H1 (cell line): ENCODE measurements at regions not wholly inside any gene's neighbourhood (a gene's known extent, or its start where the extent isn't known, plus 50 kb on each side); places are given as distances from the start of the nearest gene placed in this dataset.

Experiments used
- CTCF ChIA-PET: fragments of 300-600 bp; sonication (Branson Sonifier 250); formaldehyde crosslinking; loops from one replicate; lab custom pipeline; 2021; ENCODE audit not compliant: partially characterized antibody; lab: Charles Lee
- POLR2A ChIA-PET: fragments of 300-600 bp; sonication (Branson Sonifier 250); formaldehyde crosslinking; loops from one replicate; lab custom pipeline; 2021; ENCODE audit warnings: inconsistent platforms; ENCODE audit not compliant: partially characterized antibody; lab: Charles Lee
- DNase-seq, 2 experiments: peaks; one replicate each; pipeline versions ENCODE4 v3.0.0 to v3.0.0-alpha.2; 2010 to 2022; ENCODE audit warnings: low spot score in 2 of 2, low read depth in 1 of 2, mixed read lengths in 1 of 2
- FAIRE-seq: peaks from 2 replicates; lab custom pipeline; 2011; peaks lifted over from hg19 to GRCh38; lab: Jason Lieb, UNC
- H2AFZ ChIP-seq: 2 replicates; pipeline ENCODE4 v1.8.1; 2012; ENCODE audit warnings: low read length, inconsistent platforms
- H2AK5ac ChIP-seq: 2 replicates; pipeline ENCODE4 v1.6.1; 2013; ENCODE audit warnings: low read depth, low read length
- H2BK120ac ChIP-seq: replicated peaks from 2 replicates; pipeline ENCODE3; 2013; ENCODE audit warnings: low read depth, low read length, inconsistent platforms
- H2BK12ac ChIP-seq: 2 replicates; pipeline ENCODE4 v1.6.1; 2013; ENCODE audit warnings: low read depth, low read length
- H2BK15ac ChIP-seq: 2 replicates; pipeline ENCODE4 v1.6.1; 2013; ENCODE audit warnings: low read length
- H2BK20ac ChIP-seq: 2 replicates; pipeline ENCODE4 v1.6.1; 2013; ENCODE audit warnings: low read length
- H2BK5ac ChIP-seq: 2 replicates; pipeline ENCODE4 v1.6.1; 2013; ENCODE audit warnings: low read depth, low read length
- H3K14ac ChIP-seq: 2 replicates; pipeline ENCODE4 v1.6.1; 2013; ENCODE audit warnings: inconsistent platforms; ENCODE audit not compliant: insufficient read length
- H3K18ac ChIP-seq: 2 replicates; pipeline ENCODE4 v1.6.1; 2013; ENCODE audit warnings: low read length; ENCODE audit errors: extremely low read depth
- H3K23ac ChIP-seq: 2 replicates; pipeline ENCODE4 v1.6.1; 2013; ENCODE audit warnings: inconsistent platforms; ENCODE audit not compliant: insufficient read length
- H3K23me2 ChIP-seq: 2 replicates; pipeline ENCODE4 v1.6.1; 2013; ENCODE audit warnings: low read depth, low read length
- H3K27ac ChIP-seq: 2 replicates; pipeline ENCODE4 v1.6.1; 2011; ENCODE audit warnings: low read depth, low read length, inconsistent platforms
- H3K27me3 ChIP-seq, 4 experiments: replicated peaks in 1 of 4; 1 replicate in 1 of 4; 2 replicates in 3 of 4; pipeline versions ENCODE4 v1.6.1 to v1.8.1; 2011 to 2013; ENCODE audit warnings: low read length in 3 of 4, mild to moderate bottlenecking in 3 of 4, inconsistent platforms in 2 of 4, mixed read lengths in 2 of 4, moderate library complexity in 1 of 4; ENCODE audit not compliant: control insufficient read depth in 3 of 4, insufficient read depth in 3 of 4; ENCODE audit errors: extremely low read depth in 1 of 4
- H3K36me3 ChIP-seq, 4 experiments: 2 replicates each; pipeline versions ENCODE4 v1.6.1 to v1.8.1; 2011 to 2013; ENCODE audit warnings: mild to moderate bottlenecking in 4 of 4, low read length in 3 of 4, moderate library complexity in 2 of 4, control low read depth in 1 of 4, inconsistent platforms in 1 of 4; ENCODE audit not compliant: insufficient read depth in 4 of 4, control insufficient read depth in 2 of 4
- H3K4ac ChIP-seq: replicated peaks from 2 replicates; pipeline ENCODE3; 2013; ENCODE audit warnings: low read length, low read depth, mixed read lengths, inconsistent platforms; ENCODE audit not compliant: insufficient read length
- H3K4me1 ChIP-seq, 4 experiments: replicated peaks in 1 of 4; 1 replicate in 1 of 4; 2 replicates in 3 of 4; pipeline versions ENCODE4 v1.6.1 to v1.8.1; 2011 to 2013; ENCODE audit warnings: low read length in 3 of 4, inconsistent platforms in 2 of 4, mixed read lengths in 1 of 4; ENCODE audit not compliant: insufficient read depth in 4 of 4, control insufficient read depth in 3 of 4
- H3K4me2 ChIP-seq, 2 experiments: 2 replicates each; pipeline versions ENCODE4 v1.6.1 to v1.8.1; 2011 to 2013; ENCODE audit warnings: low read depth in 2 of 2, low read length in 2 of 2, control low read depth in 1 of 2, inconsistent platforms in 1 of 2, mild to moderate bottlenecking in 1 of 2; ENCODE audit not compliant: insufficient read depth in 1 of 2
- H3K4me3 ChIP-seq, 4 experiments: fragments of 200-600, 300-600 bp in 1 of 4; sonication (generic), shearing (Covaris generic), sonication (Bioruptor Twin) in 1 of 4; 2 replicates each; pipeline versions ENCODE4 v1.5.1 to v1.8.1; 2011 to 2016; ENCODE audit warnings: low read length in 4 of 4, low read depth in 3 of 4, control low read depth in 2 of 4, inconsistent platforms in 2 of 4, mild to moderate bottlenecking in 2 of 4, mixed read lengths in 1 of 4, moderate library complexity in 1 of 4; ENCODE audit not compliant: insufficient read depth in 2 of 4; ENCODE audit errors: extremely low read depth in 1 of 4
- H3K56ac ChIP-seq: replicated peaks from 2 replicates; pipeline ENCODE3; 2013; ENCODE audit warnings: low read depth, mild to moderate bottlenecking, mixed read lengths, low read length, inconsistent platforms; ENCODE audit not compliant: insufficient read length
- H3K79me1 ChIP-seq: 2 replicates; pipeline ENCODE4 v1.6.1; 2013; ENCODE audit warnings: low read depth, low read length, control low read depth
- H3K79me2 ChIP-seq, 2 experiments: 2 replicates each; pipeline versions ENCODE4 v1.6.1 to v1.8.1; 2012 to 2013; ENCODE audit warnings: low read length in 2 of 2, mild to moderate bottlenecking in 2 of 2, inconsistent platforms in 1 of 2; ENCODE audit not compliant: insufficient read depth in 2 of 2, control insufficient read depth in 1 of 2
- H3K9ac ChIP-seq, 4 experiments: replicated peaks in 1 of 4; 1 replicate in 1 of 4; 2 replicates in 3 of 4; pipeline versions ENCODE4 v1.6.1 to v1.8.1; 2011 to 2013; ENCODE audit warnings: low read depth in 3 of 4, low read length in 3 of 4, control low read depth in 2 of 4, mild to moderate bottlenecking in 2 of 4, moderate library complexity in 2 of 4, inconsistent platforms in 1 of 4; ENCODE audit errors: extremely low read depth in 1 of 4
- H3K9me3 ChIP-seq, 2 experiments: 2 replicates each; pipeline versions ENCODE4 v1.6.1 to v1.8.1; 2012 to 2013; ENCODE audit warnings: mild to moderate bottlenecking in 2 of 2, moderate library complexity in 2 of 2, control low read depth in 1 of 2, inconsistent platforms in 1 of 2, low read depth in 1 of 2, low read length in 1 of 2, mixed read lengths in 1 of 2; ENCODE audit not compliant: insufficient read depth in 2 of 2
- H4K20me1 ChIP-seq, 2 experiments: replicated peaks in 1 of 2; 2 replicates each; pipeline versions ENCODE3 to v1.8.1; 2011 to 2013; ENCODE audit warnings: inconsistent platforms in 2 of 2, low read length in 2 of 2, mild to moderate bottlenecking in 1 of 2; ENCODE audit not compliant: insufficient read depth in 2 of 2, control insufficient read depth in 1 of 2
- H4K5ac ChIP-seq: 2 replicates; pipeline ENCODE4 v1.6.1; 2013; ENCODE audit warnings: low read length, low read depth, mixed read lengths, inconsistent platforms; ENCODE audit not compliant: insufficient read length
- H4K8ac ChIP-seq: 2 replicates; pipeline ENCODE4 v1.8.0; 2013; ENCODE audit warnings: mild to moderate bottlenecking, moderate library complexity, low read length, inconsistent platforms; ENCODE audit not compliant: insufficient read depth; ENCODE audit errors: extremely low read depth
- H4K91ac ChIP-seq: replicated peaks from 2 replicates; pipeline ENCODE3; 2013; ENCODE audit warnings: low read length, mixed read lengths, inconsistent platforms; ENCODE audit not compliant: insufficient read length
- MAFK ChIP-seq: IDR thresholded peaks from 2 replicates; pipeline ENCODE4 v1.6.1; 2012; ENCODE audit warnings: low read depth, mild to moderate bottlenecking, improper control_type of control experiment, low read length
- TBP ChIP-seq: IDR thresholded peaks from 2 replicates; pipeline ENCODE4 v1.6.1; 2011; ENCODE audit warnings: low read depth, low read length, improper control_type of control experiment
- WGBS, 2 experiments: shearing (Covaris generic) in 1 of 2; methylation state at CpG; one replicate each; pipeline versions ENCODE4 v1.1.6 to v1.1.7; 2013 to 2015; ENCODE audit warnings: low lambda C conversion rate in 2 of 2, mixed read lengths in 2 of 2, inconsistent platforms in 1 of 2, low coverage in 1 of 2, missing lambda C conversion rate in 1 of 2; ENCODE audit not compliant: insufficient replicate concordance in 2 of 2, insufficient coverage in 1 of 2, insufficient read length in 1 of 2; ENCODE audit errors: extremely low coverage in 1 of 2, missing lambda C conversion rate in 1 of 2; 5-methylcytosine and 5-hydroxymethylcytosine counted together
- TF ChIP-seq, protein P1 (sequence below), 3 experiments: IDR thresholded peaks; 1 replicate in 2 of 3; 2 replicates in 1 of 3; pipeline versions ENCODE4 v1.5.1 to v1.6.1; 2011; ENCODE audit warnings: low read length in 3 of 3, mild to moderate bottlenecking in 3 of 3, inconsistent platforms in 2 of 3, low read depth in 1 of 3, moderate library complexity in 1 of 3; ENCODE audit not compliant: insufficient read depth in 1 of 3; ENCODE audit errors: control extremely low read depth in 1 of 3

DNA sequence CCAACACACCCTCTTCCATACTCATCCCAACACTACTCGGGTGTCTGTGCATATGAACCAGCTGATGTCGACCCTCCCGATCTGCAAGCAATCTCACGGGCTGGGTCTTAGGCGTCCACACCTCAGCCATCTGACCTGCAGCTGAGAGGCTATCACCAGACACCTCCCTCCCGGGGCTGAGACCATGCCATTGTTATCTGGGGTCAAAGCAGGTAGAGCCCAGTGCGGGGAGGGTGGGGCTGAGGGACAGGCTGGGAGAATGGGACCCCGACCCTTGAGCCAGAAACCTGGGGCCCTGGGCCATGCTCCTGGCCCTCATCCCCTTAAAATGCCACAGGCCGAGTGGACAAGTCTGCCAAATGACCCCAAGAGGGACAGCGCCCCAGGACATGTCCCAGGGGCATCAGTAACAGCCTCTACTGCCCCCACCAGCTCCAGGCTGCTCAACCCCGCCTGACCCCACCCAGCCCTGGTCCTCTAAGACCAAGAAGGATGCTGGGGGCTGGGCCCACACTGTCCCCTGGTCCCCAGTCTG lies 146.7 kb upstream of the CST7 start:
- no peak overlapping the region for H3K9ac ChIP-seq
- no peaks in the 10 kb centered on the region for H4K20me1 ChIP-seq
- CTCF ChIA-PET, result interaction anchor here (1.6 kb wide), 1 partner anchor 20 kb away, joined by 3 read pairs; no protein-coding TSS in a partner anchor
- no peak overlapping the region for H4K8ac ChIP-seq
- POLR2A ChIA-PET, result no interaction called here
- no peaks in the 10 kb centered on the region for H3K79me1 ChIP-seq
- no peak overlapping the region for H3K27ac ChIP-seq
- no peak overlapping the region for H2AK5ac ChIP-seq
- H3K14ac ChIP-seq, result no peak overlapping the region
- no peaks in the 10 kb centered on the region for H3K23me2 ChIP-seq
- TF ChIP-seq, protein P1, sequence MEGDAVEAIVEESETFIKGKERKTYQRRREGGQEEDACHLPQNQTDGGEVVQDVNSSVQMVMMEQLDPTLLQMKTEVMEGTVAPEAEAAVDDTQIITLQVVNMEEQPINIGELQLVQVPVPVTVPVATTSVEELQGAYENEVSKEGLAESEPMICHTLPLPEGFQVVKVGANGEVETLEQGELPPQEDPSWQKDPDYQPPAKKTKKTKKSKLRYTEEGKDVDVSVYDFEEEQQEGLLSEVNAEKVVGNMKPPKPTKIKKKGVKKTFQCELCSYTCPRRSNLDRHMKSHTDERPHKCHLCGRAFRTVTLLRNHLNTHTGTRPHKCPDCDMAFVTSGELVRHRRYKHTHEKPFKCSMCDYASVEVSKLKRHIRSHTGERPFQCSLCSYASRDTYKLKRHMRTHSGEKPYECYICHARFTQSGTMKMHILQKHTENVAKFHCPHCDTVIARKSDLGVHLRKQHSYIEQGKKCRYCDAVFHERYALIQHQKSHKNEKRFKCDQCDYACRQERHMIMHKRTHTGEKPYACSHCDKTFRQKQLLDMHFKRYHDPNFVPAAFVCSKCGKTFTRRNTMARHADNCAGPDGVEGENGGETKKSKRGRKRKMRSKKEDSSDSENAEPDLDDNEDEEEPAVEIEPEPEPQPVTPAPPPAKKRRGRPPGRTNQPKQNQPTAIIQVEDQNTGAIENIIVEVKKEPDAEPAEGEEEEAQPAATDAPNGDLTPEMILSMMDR (IDR thresholded peaks at IDR 0.05; ENCODE audit: control extremely low read depth in 1 of 3, insufficient read depth in 1 of 3, low read depth in 1 of 3, low read length in 3 of 3), result no peak
- no peak for TF ChIP-seq TBP
- TF ChIP-seq MAFK, result no peak
- H2BK120ac ChIP-seq, result no peak overlapping the region
- H4K5ac ChIP-seq, result no peak overlapping the region
- H3K27me3 ChIP-seq, result no peaks in the 10 kb centered on the region
- H2BK12ac ChIP-seq, result no peak overlapping the region
- FAIRE-seq, result no peak
- no peak overlapping the region for H3K18ac ChIP-seq
- H3K79me2 ChIP-seq, result no peaks in the 10 kb centered on the region
- H2BK20ac ChIP-seq, result no peak overlapping the region
- H3K4me3 ChIP-seq, result no peak overlapping the region
- no peak overlapping the region for H2BK5ac ChIP-seq
- H3K36me3 ChIP-seq, result no peaks in the 10 kb centered on the region
- H3K4me1 ChIP-seq, result no peaks in the 10 kb centered on the region
- H3K9me3 ChIP-seq, result no peaks in the 10 kb centered on the region
- H2AFZ ChIP-seq, result no peak overlapping the region
- DNase-seq, result no peak
- WGBS, 2 experiments, result 83% methylated on average over 9 of the region's 11 CpGs; no CpG with 5 or more reads in 1 of the 2 experiments
- H3K4me2 ChIP-seq, result no peak overlapping the region
- no peak overlapping the region for H3K56ac ChIP-seq
- no peak overlapping the region for H4K91ac ChIP-seq
- no peak overlapping the region for H3K23ac ChIP-seq
- no peak overlapping the region for H2BK15ac ChIP-seq
- no peak overlapping the region for H3K4ac ChIP-seq
